ENCODE measurements at regions not wholly inside any gene's neighbourhood (a gene's known extent, or its start where the extent isn't known, plus 50 kb on each side); places are given as distances from the start of the nearest gene placed in this dataset.

GRCh38 chr10:130454543-130455000 is 318.4 kb downstream of the GLRX3 start:
- H3K4me3 ChIP-seq: no peak overlapping the region
- no peaks in the 10 kb centered on the region for H3K36me3 ChIP-seq
- no peak overlapping the region for H3K27ac ChIP-seq
- intact Hi-C loops (cut with DNase I): no loop called here
- DNase-seq (ENCODE audit: low spot score in 2 of 2): no peak
- H3K27me3 ChIP-seq: no peaks in the 10 kb centered on the region
- TF ChIP-seq CTCF (IDR thresholded peaks at IDR 0.05): no peak
- H3K4me1 ChIP-seq: no peaks in the 10 kb centered on the region
- no peaks in the 10 kb centered on the region for H3K9me3 ChIP-seq

- intact Hi-C loops (cut with DNase I): no loop called here
- no peak overlapping the region for H3K4me3 ChIP-seq
- TF ChIP-seq CTCF (IDR thresholded peaks at IDR 0.05): no peak
- H3K9me3 ChIP-seq: no peaks in the 10 kb centered on the region
- H3K36me3 ChIP-seq: no peaks in the 10 kb centered on the region
- H3K4me1 ChIP-seq: no peaks in the 10 kb centered on the region
- H3K27ac ChIP-seq: no peak overlapping the region
- no peak for DNase-seq (ENCODE audit: low spot score in 2 of 2)
- no peaks in the 10 kb centered on the region for H3K27me3 ChIP-seq
These were observed 319.0 kb downstream of the GLRX3 start for GRCh38 chr10:130455111-130455695.

- Histone ChIP-seq H3K9me3 (no peaks in the 10 kb centered on the region), H3K27ac (no peak overlapping the region), H3K36me3 (no peaks in the 10 kb centered on the region), H3K4me1 (no peaks in the 10 kb centered on the region), H3K27me3 (no peaks in the 10 kb centered on the region), H3K4me3 (no peak overlapping the region)
- DNase-seq (ENCODE audit: low spot score in 2 of 2): no peak
- no peak for TF ChIP-seq CTCF (IDR thresholded peaks at IDR 0.05)
- intact Hi-C loops (cut with DNase I): no loop called here
These were observed 319.6 kb downstream of the GLRX3 start for GRCh38 chr10:130455791-130456190.

- no peak for DNase-seq (ENCODE audit: low spot score in 2 of 2)
- H3K4me1 ChIP-seq: no peaks in the 10 kb centered on the region
- intact Hi-C loops (cut with DNase I): no loop called here
These were observed 320.4 kb downstream of the GLRX3 start for GRCh38 chr10:130456616-130457015.

GRCh38 chr10:130458509-130458908 is 322.3 kb downstream of the GLRX3 start:
- no peak for TF ChIP-seq CTCF (IDR thresholded peaks at IDR 0.05)
- H3K4me3 ChIP-seq: no peak overlapping the region
- H3K4me1 ChIP-seq: no peaks in the 10 kb centered on the region
- H3K9me3 ChIP-seq: no peaks in the 10 kb centered on the region
- no peak overlapping the region for H3K27ac ChIP-seq
- no peaks in the 10 kb centered on the region for H3K27me3 ChIP-seq
- DNase-seq (ENCODE audit: low spot score in 2 of 2): no peak
- intact Hi-C loops (cut with DNase I): no loop called here
- no peaks in the 10 kb centered on the region for H3K36me3 ChIP-seq

More at GRCh38 chr10:130456616-130457015, 320.4 kb downstream of the GLRX3 start:
- Histone ChIP-seq H3K27ac (no peak overlapping the region), H3K27me3 (no peaks in the 10 kb centered on the region), H3K36me3 (no peaks in the 10 kb centered on the region), H3K9me3 (no peaks in the 10 kb centered on the region), H3K4me3 (no peak overlapping the region)
- TF ChIP-seq CTCF (IDR thresholded peaks at IDR 0.05): no peak

- intact Hi-C loops (cut with DNase I): no loop called here
- H3K27ac ChIP-seq: no peak overlapping the region
- H3K27me3 ChIP-seq: no peaks in the 10 kb centered on the region
- H3K9me3 ChIP-seq: no peaks in the 10 kb centered on the region
- TF ChIP-seq CTCF (IDR thresholded peaks at IDR 0.05): no peak
- no peaks in the 10 kb centered on the region for H3K4me1 ChIP-seq
- DNase-seq (ENCODE audit: low spot score in 2 of 2): no peak
- H3K36me3 ChIP-seq: no peaks in the 10 kb centered on the region
- H3K4me3 ChIP-seq: no peak overlapping the region
These were observed 322.8 kb downstream of the GLRX3 start for GRCh38 chr10:130459011-130459410.

Measured in ascending aorta (tissue), 2 donors.